ENCODE measurements at regions not wholly inside any gene's neighbourhood (a gene's known extent, or its start where the extent isn't known, plus 50 kb on each side); places are given as distances from the start of the nearest gene placed in this dataset.

GRCh38 chr10:7085147-7085912 lies 325.5 kb downstream of the SFMBT2 start:
- H3K4me3 ChIP-seq (replicated peaks; ENCODE audit: low read depth, low read length), result no peak overlapping the region
- DNase-seq (ENCODE audit: extremely low read depth, low read depth), result no peak
- TF ChIP-seq CTCF (IDR thresholded peaks at IDR 0.05; ENCODE audit: low read depth, low read length, missing control alignments), result no peak

- no peak for DNase-seq (ENCODE audit: extremely low read depth, low read depth)
- TF ChIP-seq CTCF (IDR thresholded peaks at IDR 0.05; ENCODE audit: low read depth, low read length, missing control alignments), result no peak
- no peak overlapping the region for H3K4me3 ChIP-seq (replicated peaks; ENCODE audit: low read depth, low read length)
Measured at GRCh38 chr10:7084280-7085005, 326.4 kb downstream of the SFMBT2 start.

- TF ChIP-seq CTCF (IDR thresholded peaks at IDR 0.05; ENCODE audit: low read depth, low read length, missing control alignments), result no peak
- no peak overlapping the region for H3K4me3 ChIP-seq (replicated peaks; ENCODE audit: low read depth, low read length)
- DNase-seq (ENCODE audit: extremely low read depth, low read depth), result no peak
Measured at GRCh38 chr10:7082967-7083366, 327.9 kb downstream of the SFMBT2 start.

- no peak for TF ChIP-seq CTCF (IDR thresholded peaks at IDR 0.05; ENCODE audit: low read depth, low read length, missing control alignments)
- no peak for DNase-seq (ENCODE audit: extremely low read depth, low read depth)
- H3K4me3 ChIP-seq (replicated peaks; ENCODE audit: low read depth, low read length), result no peak overlapping the region
Measured at GRCh38 chr10:7077880-7078279, 333.0 kb downstream of the SFMBT2 start.

GRCh38 chr10:7075851-7076250 lies 335.0 kb downstream of the SFMBT2 start:
- no peak for TF ChIP-seq CTCF (IDR thresholded peaks at IDR 0.05; ENCODE audit: low read depth, low read length, missing control alignments)
- DNase-seq (ENCODE audit: extremely low read depth, low read depth), result no peak

GRCh38 chr10:7075110-7075509 lies 335.7 kb downstream of the SFMBT2 start:
- H3K4me3 ChIP-seq (replicated peaks; ENCODE audit: low read depth, low read length), result no peak overlapping the region
- no peak for DNase-seq (ENCODE audit: extremely low read depth, low read depth)
- TF ChIP-seq CTCF (IDR thresholded peaks at IDR 0.05; ENCODE audit: low read depth, low read length, missing control alignments), result no peak

More at GRCh38 chr10:7075851-7076250, 335.0 kb downstream of the SFMBT2 start:
- no peak overlapping the region for H3K4me3 ChIP-seq (replicated peaks; ENCODE audit: low read depth, low read length)

Measured in HFF-Myc (cell line).